H9 (cell line): ENCODE measurements at regions not wholly inside any gene's neighbourhood (a gene's known extent, or its start where the extent isn't known, plus 50 kb on each side); places are given as distances from the start of the nearest gene placed in this dataset.

Experiments
- DNase-seq: peaks from one replicate; pipeline ENCODE4 v3.0.0-alpha.2; 2017
- H2AFZ ChIP-seq: one replicate; pipeline ENCODE4 v1.6.1; 2013; ENCODE audit warnings: mild to moderate bottlenecking, low read length, control low read depth, moderate library complexity
- H2AK5ac ChIP-seq: 2 replicates; pipeline ENCODE4 v1.6.1; 2013; ENCODE audit warnings: low read length, control low read depth, mixed read lengths; ENCODE audit not compliant: insufficient read length
- H2BK120ac ChIP-seq: one replicate; pipeline ENCODE4 v1.6.1; 2013; ENCODE audit warnings: low read depth, mild to moderate bottlenecking, low read length, control low read depth, inconsistent platforms; ENCODE audit not compliant: poor library complexity, severe bottlenecking
- H2BK12ac ChIP-seq: 2 replicates; pipeline ENCODE4 v1.6.1; 2013; ENCODE audit warnings: low read length, control low read depth, mixed read lengths, low read depth; ENCODE audit not compliant: insufficient read length
- H2BK15ac ChIP-seq: 2 replicates; pipeline ENCODE4 v1.6.1; 2013; ENCODE audit warnings: low read depth, low read length, control low read depth
- H2BK20ac ChIP-seq: one replicate; pipeline ENCODE4 v1.6.1; 2013; ENCODE audit warnings: low read depth, mild to moderate bottlenecking, low read length, control low read depth, inconsistent platforms; ENCODE audit not compliant: poor library complexity, severe bottlenecking
- H2BK5ac ChIP-seq: 2 replicates; pipeline ENCODE4 v1.6.1; 2013; ENCODE audit warnings: low read length, control low read depth, mixed read lengths; ENCODE audit not compliant: insufficient read length
- H3K14ac ChIP-seq: 2 replicates; pipeline ENCODE4 v1.6.1; 2013; ENCODE audit warnings: low read length, control low read depth; ENCODE audit not compliant: insufficient read depth
- H3K18ac ChIP-seq: 2 replicates; pipeline ENCODE4 v1.6.1; 2013; ENCODE audit warnings: low read depth, mild to moderate bottlenecking, mixed read lengths, low read length, control low read depth; ENCODE audit not compliant: insufficient read length
- H3K23ac ChIP-seq: 2 replicates; pipeline ENCODE4 v1.6.1; 2013; ENCODE audit warnings: low read length, control low read depth, mixed read lengths, low read depth; ENCODE audit not compliant: insufficient read length
- H3K23me2 ChIP-seq: 2 replicates; pipeline ENCODE4 v1.6.1; 2013; ENCODE audit warnings: low read depth, mild to moderate bottlenecking, mixed read lengths, low read length, control low read depth; ENCODE audit not compliant: insufficient read length, poor library complexity, severe bottlenecking
- H3K27ac ChIP-seq: 2 replicates; pipeline ENCODE4 v1.5.1; 2013; ENCODE audit warnings: low read length, control low read depth, mixed read lengths, low read depth; ENCODE audit not compliant: insufficient read length
- H3K27me3 ChIP-seq: 2 replicates; pipeline ENCODE4 v1.6.1; 2013; ENCODE audit warnings: low read length, control low read depth, inconsistent platforms; ENCODE audit not compliant: insufficient read depth
- H3K4ac ChIP-seq: 2 replicates; pipeline ENCODE4 v1.6.1; 2013; ENCODE audit warnings: low read depth, mild to moderate bottlenecking, control low read depth, inconsistent platforms, low read length, moderate library complexity
- H3K4me1 ChIP-seq: 2 replicates; pipeline ENCODE4 v1.6.1; 2013; ENCODE audit warnings: low read length, control low read depth, inconsistent platforms; ENCODE audit not compliant: insufficient read depth
- H3K4me2 ChIP-seq: 2 replicates; pipeline ENCODE4 v1.6.1; 2013; ENCODE audit warnings: low read length, control low read depth, mixed read lengths; ENCODE audit not compliant: insufficient read length, insufficient read depth
- H3K56ac ChIP-seq: 2 replicates; pipeline ENCODE4 v1.6.1; 2013; ENCODE audit warnings: low read depth, mild to moderate bottlenecking, mixed read lengths, low read length, control low read depth; ENCODE audit not compliant: insufficient read length
- H3K79me1 ChIP-seq: 2 replicates; pipeline ENCODE4 v1.6.1; 2013; ENCODE audit warnings: low read depth, mild to moderate bottlenecking, moderate library complexity, low read length, control low read depth, inconsistent platforms; ENCODE audit not compliant: insufficient read depth, poor library complexity, severe bottlenecking
- H3K79me2 ChIP-seq: 2 replicates; pipeline ENCODE4 v1.6.1; 2013; ENCODE audit warnings: low read length, control low read depth, inconsistent platforms; ENCODE audit not compliant: insufficient read depth
- H3K9ac ChIP-seq: 2 replicates; pipeline ENCODE4 v1.6.1; 2013; ENCODE audit warnings: low read length, control low read depth, mixed read lengths; ENCODE audit not compliant: insufficient read length; ENCODE audit errors: extremely low read depth
- H3K9me3 ChIP-seq: one replicate; pipeline ENCODE4 v1.6.1; 2013; ENCODE audit warnings: low read depth, low read length, inconsistent platforms; ENCODE audit not compliant: control insufficient read depth
- H3T11ph ChIP-seq: one replicate; pipeline ENCODE4 v1.6.1; 2013; ENCODE audit warnings: mild to moderate bottlenecking, low read length, control low read depth, inconsistent platforms
- H4K20me1 ChIP-seq: one replicate; pipeline ENCODE4 v1.6.1; 2013; ENCODE audit not compliant: control insufficient read depth, insufficient read length, insufficient read depth
- H4K5ac ChIP-seq: 2 replicates; pipeline ENCODE4 v1.6.1; 2013; ENCODE audit warnings: low read depth, mild to moderate bottlenecking, mixed read lengths, low read length, control low read depth; ENCODE audit not compliant: insufficient read length
- H4K8ac ChIP-seq: replicated peaks from 2 replicates; pipeline ENCODE4 v1.6.1; 2013; ENCODE audit warnings: low read length, control low read depth, mixed read lengths, low read depth; ENCODE audit not compliant: insufficient read length
- H4K91ac ChIP-seq: 2 replicates; pipeline ENCODE4 v1.6.1; 2013; ENCODE audit warnings: low read depth, mild to moderate bottlenecking, moderate library complexity, mixed read lengths, low read length, control low read depth; ENCODE audit not compliant: insufficient read length
- H3K27ac Mint-ChIP-seq, 3 experiments: 2 replicates in 2 of 3; 3 replicates in 1 of 3; pipeline ENCODE4 v1.8.0; 2020 to 2021; ENCODE audit warnings: mixed read lengths in 3 of 3, mild to moderate bottlenecking in 1 of 3, moderate library complexity in 1 of 3
- H3K27me3 Mint-ChIP-seq: 2 replicates; pipeline ENCODE4 v1.8.0; 2021; ENCODE audit warnings: low read depth, mild to moderate bottlenecking, moderate library complexity, mixed read lengths
- H3K36me3 Mint-ChIP-seq, 3 experiments: 2 replicates in 2 of 3; 3 replicates in 1 of 3; pipeline ENCODE4 v1.8.0; 2020 to 2021; ENCODE audit warnings: low read depth in 3 of 3, mixed read lengths in 3 of 3; ENCODE audit not compliant: insufficient read depth in 1 of 3
- H3K4me1 Mint-ChIP-seq, 2 experiments: 2 replicates each; pipeline ENCODE4 v1.8.0; 2020; ENCODE audit warnings: mixed read lengths in 2 of 2
- H3K4me3 Mint-ChIP-seq, 2 experiments: 2 replicates in 1 of 2; 3 replicates in 1 of 2; pipeline ENCODE4 v1.8.0; 2020 to 2021; ENCODE audit warnings: mild to moderate bottlenecking in 2 of 2, mixed read lengths in 2 of 2, moderate library complexity in 1 of 2
- H3K9me3 Mint-ChIP-seq, 2 experiments: 2 replicates in 1 of 2; 3 replicates in 1 of 2; pipeline ENCODE4 v1.8.0; 2020; ENCODE audit warnings: mild to moderate bottlenecking in 2 of 2, mixed read lengths in 2 of 2, moderate library complexity in 1 of 2
- CTCF ChIP-seq: fragments of 200-600 bp; sonication (generic); conservative IDR thresholded peaks from 3 replicates; pipeline ENCODE4 v1.8.0; 2021; ENCODE audit warnings: antibody characterized with exemption, mild to moderate bottlenecking

GRCh38 chr18:47519706-47520105 is 268.2 kb upstream of the SKOR2 start:
- Histone ChIP-seq H2AK5ac (no peak overlapping the region), H2BK5ac (no peak overlapping the region), H4K20me1 (no peaks in the 10 kb centered on the region), H2AFZ (no peak overlapping the region), H3K4me1 (no peaks in the 10 kb centered on the region), H2BK12ac (no peak overlapping the region), H3K79me1 (no peaks in the 10 kb centered on the region), H3K27ac (no peak overlapping the region), H2BK20ac (no peak overlapping the region), H3K4me2 (no peak overlapping the region), H3T11ph (no peak overlapping the region), H2BK15ac (no peak overlapping the region), H3K9ac (no peak overlapping the region), H3K56ac (no peak overlapping the region), H4K91ac (no peak overlapping the region), H4K8ac (no peak overlapping the region), H3K23me2 (no peaks in the 10 kb centered on the region), H3K27me3 (no peaks in the 10 kb centered on the region), H3K4ac (no peak overlapping the region), H3K14ac (no peak overlapping the region), H4K5ac (no peak overlapping the region), H3K18ac (no peak overlapping the region), H3K23ac (no peak overlapping the region), H2BK120ac (no peak overlapping the region), H3K9me3 (no peaks in the 10 kb centered on the region), H3K79me2 (no peaks in the 10 kb centered on the region)
- H3K4me1 Mint-ChIP-seq = no peaks in the 10 kb centered on the region
- H3K36me3 Mint-ChIP-seq = no peaks in the 10 kb centered on the region; a peak in 1 of 7 replicates
- peaks cover 2 to 5% of the 10 kb centered on the region in 2 experiments; a peak in 2 of 5 replicates for H3K9me3 Mint-ChIP-seq
- no peak overlapping the region for H3K4me3 Mint-ChIP-seq
- no peaks in the 10 kb centered on the region for H3K27me3 Mint-ChIP-seq
- no peak overlapping the region for H3K27ac Mint-ChIP-seq
- DNase-seq = no peak
- no peak for TF ChIP-seq CTCF
